H9 (cell line): ENCODE measurements at regions not wholly inside any gene's neighbourhood (a gene's known extent, or its start where the extent isn't known, plus 50 kb on each side); places are given as distances from the start of the nearest gene placed in this dataset.

Experiments used
- DNase-seq: peaks from one replicate; pipeline ENCODE4 v3.0.0-alpha.2; 2017
- H2AFZ ChIP-seq: one replicate; pipeline ENCODE4 v1.6.1; 2013; ENCODE audit warnings: mild to moderate bottlenecking, low read length, control low read depth, moderate library complexity
- H2AK5ac ChIP-seq: 2 replicates; pipeline ENCODE4 v1.6.1; 2013; ENCODE audit warnings: low read length, control low read depth, mixed read lengths; ENCODE audit not compliant: insufficient read length
- H2BK120ac ChIP-seq: one replicate; pipeline ENCODE4 v1.6.1; 2013; ENCODE audit warnings: low read depth, mild to moderate bottlenecking, low read length, control low read depth, inconsistent platforms; ENCODE audit not compliant: poor library complexity, severe bottlenecking
- H2BK12ac ChIP-seq: 2 replicates; pipeline ENCODE4 v1.6.1; 2013; ENCODE audit warnings: low read length, control low read depth, mixed read lengths, low read depth; ENCODE audit not compliant: insufficient read length
- H2BK15ac ChIP-seq: 2 replicates; pipeline ENCODE4 v1.6.1; 2013; ENCODE audit warnings: low read depth, low read length, control low read depth
- H2BK20ac ChIP-seq: one replicate; pipeline ENCODE4 v1.6.1; 2013; ENCODE audit warnings: low read depth, mild to moderate bottlenecking, low read length, control low read depth, inconsistent platforms; ENCODE audit not compliant: poor library complexity, severe bottlenecking
- H2BK5ac ChIP-seq: 2 replicates; pipeline ENCODE4 v1.6.1; 2013; ENCODE audit warnings: low read length, control low read depth, mixed read lengths; ENCODE audit not compliant: insufficient read length
- H3K14ac ChIP-seq: 2 replicates; pipeline ENCODE4 v1.6.1; 2013; ENCODE audit warnings: low read length, control low read depth; ENCODE audit not compliant: insufficient read depth
- H3K18ac ChIP-seq: 2 replicates; pipeline ENCODE4 v1.6.1; 2013; ENCODE audit warnings: low read depth, mild to moderate bottlenecking, mixed read lengths, low read length, control low read depth; ENCODE audit not compliant: insufficient read length
- H3K23ac ChIP-seq: 2 replicates; pipeline ENCODE4 v1.6.1; 2013; ENCODE audit warnings: low read length, control low read depth, mixed read lengths, low read depth; ENCODE audit not compliant: insufficient read length
- H3K23me2 ChIP-seq: 2 replicates; pipeline ENCODE4 v1.6.1; 2013; ENCODE audit warnings: low read depth, mild to moderate bottlenecking, mixed read lengths, low read length, control low read depth; ENCODE audit not compliant: insufficient read length, poor library complexity, severe bottlenecking
- H3K27ac ChIP-seq: 2 replicates; pipeline ENCODE4 v1.5.1; 2013; ENCODE audit warnings: low read length, control low read depth, mixed read lengths, low read depth; ENCODE audit not compliant: insufficient read length
- H3K27me3 ChIP-seq: 2 replicates; pipeline ENCODE4 v1.6.1; 2013; ENCODE audit warnings: low read length, control low read depth, inconsistent platforms; ENCODE audit not compliant: insufficient read depth
- H3K4ac ChIP-seq: 2 replicates; pipeline ENCODE4 v1.6.1; 2013; ENCODE audit warnings: low read depth, mild to moderate bottlenecking, control low read depth, inconsistent platforms, low read length, moderate library complexity
- H3K4me1 ChIP-seq: 2 replicates; pipeline ENCODE4 v1.6.1; 2013; ENCODE audit warnings: low read length, control low read depth, inconsistent platforms; ENCODE audit not compliant: insufficient read depth
- H3K4me2 ChIP-seq: 2 replicates; pipeline ENCODE4 v1.6.1; 2013; ENCODE audit warnings: low read length, control low read depth, mixed read lengths; ENCODE audit not compliant: insufficient read length, insufficient read depth
- H3K56ac ChIP-seq: 2 replicates; pipeline ENCODE4 v1.6.1; 2013; ENCODE audit warnings: low read depth, mild to moderate bottlenecking, mixed read lengths, low read length, control low read depth; ENCODE audit not compliant: insufficient read length
- H3K79me1 ChIP-seq: 2 replicates; pipeline ENCODE4 v1.6.1; 2013; ENCODE audit warnings: low read depth, mild to moderate bottlenecking, moderate library complexity, low read length, control low read depth, inconsistent platforms; ENCODE audit not compliant: insufficient read depth, poor library complexity, severe bottlenecking
- H3K79me2 ChIP-seq: 2 replicates; pipeline ENCODE4 v1.6.1; 2013; ENCODE audit warnings: low read length, control low read depth, inconsistent platforms; ENCODE audit not compliant: insufficient read depth
- H3K9ac ChIP-seq: 2 replicates; pipeline ENCODE4 v1.6.1; 2013; ENCODE audit warnings: low read length, control low read depth, mixed read lengths; ENCODE audit not compliant: insufficient read length; ENCODE audit errors: extremely low read depth
- H3K9me3 ChIP-seq: one replicate; pipeline ENCODE4 v1.6.1; 2013; ENCODE audit warnings: low read depth, low read length, inconsistent platforms; ENCODE audit not compliant: control insufficient read depth
- H3T11ph ChIP-seq: one replicate; pipeline ENCODE4 v1.6.1; 2013; ENCODE audit warnings: mild to moderate bottlenecking, low read length, control low read depth, inconsistent platforms
- H4K20me1 ChIP-seq: one replicate; pipeline ENCODE4 v1.6.1; 2013; ENCODE audit not compliant: control insufficient read depth, insufficient read length, insufficient read depth
- H4K5ac ChIP-seq: 2 replicates; pipeline ENCODE4 v1.6.1; 2013; ENCODE audit warnings: low read depth, mild to moderate bottlenecking, mixed read lengths, low read length, control low read depth; ENCODE audit not compliant: insufficient read length
- H4K8ac ChIP-seq: replicated peaks from 2 replicates; pipeline ENCODE4 v1.6.1; 2013; ENCODE audit warnings: low read length, control low read depth, mixed read lengths, low read depth; ENCODE audit not compliant: insufficient read length
- H4K91ac ChIP-seq: 2 replicates; pipeline ENCODE4 v1.6.1; 2013; ENCODE audit warnings: low read depth, mild to moderate bottlenecking, moderate library complexity, mixed read lengths, low read length, control low read depth; ENCODE audit not compliant: insufficient read length
- H3K27ac Mint-ChIP-seq, 3 experiments: 2 replicates in 2 of 3; 3 replicates in 1 of 3; pipeline ENCODE4 v1.8.0; 2020 to 2021; ENCODE audit warnings: mixed read lengths in 3 of 3, mild to moderate bottlenecking in 1 of 3, moderate library complexity in 1 of 3
- H3K27me3 Mint-ChIP-seq: 2 replicates; pipeline ENCODE4 v1.8.0; 2021; ENCODE audit warnings: low read depth, mild to moderate bottlenecking, moderate library complexity, mixed read lengths
- H3K36me3 Mint-ChIP-seq, 3 experiments: 2 replicates in 2 of 3; 3 replicates in 1 of 3; pipeline ENCODE4 v1.8.0; 2020 to 2021; ENCODE audit warnings: low read depth in 3 of 3, mixed read lengths in 3 of 3; ENCODE audit not compliant: insufficient read depth in 1 of 3
- H3K4me1 Mint-ChIP-seq, 2 experiments: 2 replicates each; pipeline ENCODE4 v1.8.0; 2020; ENCODE audit warnings: mixed read lengths in 2 of 2
- H3K4me3 Mint-ChIP-seq, 2 experiments: 2 replicates in 1 of 2; 3 replicates in 1 of 2; pipeline ENCODE4 v1.8.0; 2020 to 2021; ENCODE audit warnings: mild to moderate bottlenecking in 2 of 2, mixed read lengths in 2 of 2, moderate library complexity in 1 of 2
- H3K9me3 Mint-ChIP-seq, 2 experiments: 2 replicates in 1 of 2; 3 replicates in 1 of 2; pipeline ENCODE4 v1.8.0; 2020; ENCODE audit warnings: mild to moderate bottlenecking in 2 of 2, mixed read lengths in 2 of 2, moderate library complexity in 1 of 2
- WGBS: extraction: QIAGEN DNeasy Blood & Tissue Kit; methylation state at CpG from one replicate; pipeline ENCODE4 v1.1.7; 2013; ENCODE audit warnings: missing lambda C conversion rate, low lambda C conversion rate, mixed read lengths; ENCODE audit not compliant: insufficient read length; ENCODE audit errors: extremely low coverage; 5-methylcytosine and 5-hydroxymethylcytosine counted together
- TF ChIP-seq, protein P1 (sequence below): fragments of 200-600 bp; sonication (generic); conservative IDR thresholded peaks from 3 replicates; pipeline ENCODE4 v1.8.0; 2021; ENCODE audit warnings: antibody characterized with exemption, mild to moderate bottlenecking

- Mint-ChIP-seq H3K4me1 (peaks cover 11 to 12% of the 10 kb centered on the region in 2 experiments), H3K36me3 (peaks cover 0 to 2% (median 0%) of the 10 kb centered on the region in 3 experiments; a peak in 1 of 7 replicates), H3K27me3 (no peaks in the 10 kb centered on the region; the same call in 1 of the 2 replicates), H3K9me3 (no peaks in the 10 kb centered on the region; a peak in 1 of 5 replicates), H3K4me3 (no peak overlapping the region), H3K27ac (no peak overlapping the region)
- Histone ChIP-seq H4K8ac (no peak overlapping the region), H3K4me1 (no peaks in the 10 kb centered on the region), H3K27me3 (no peaks in the 10 kb centered on the region), H3K14ac (no peak overlapping the region), H3K56ac (no peak overlapping the region), H3K9me3 (no peaks in the 10 kb centered on the region), H2AFZ (no peak overlapping the region), H2BK15ac (no peak overlapping the region), H2BK120ac (no peak overlapping the region), H3K9ac (no peak overlapping the region), H3K79me1 (no peaks in the 10 kb centered on the region), H3T11ph (no peak overlapping the region), H3K23ac (no peak overlapping the region), H2BK12ac (no peak overlapping the region), H4K20me1 (no peaks in the 10 kb centered on the region), H3K4ac (no peak overlapping the region), H3K18ac (no peak overlapping the region), H4K5ac (no peak overlapping the region), H4K91ac (no peak overlapping the region), H3K79me2 (no peaks in the 10 kb centered on the region), H3K4me2 (no peak overlapping the region), H2BK20ac (no peak overlapping the region), H2BK5ac (no peak overlapping the region), H3K23me2 (no peaks in the 10 kb centered on the region), H2AK5ac (no peak overlapping the region), H3K27ac (no peak overlapping the region)
- DNase-seq: no peak
- WGBS: no CpG with 5 or more reads among the region's 8 CpGs
- TF ChIP-seq, protein P1, sequence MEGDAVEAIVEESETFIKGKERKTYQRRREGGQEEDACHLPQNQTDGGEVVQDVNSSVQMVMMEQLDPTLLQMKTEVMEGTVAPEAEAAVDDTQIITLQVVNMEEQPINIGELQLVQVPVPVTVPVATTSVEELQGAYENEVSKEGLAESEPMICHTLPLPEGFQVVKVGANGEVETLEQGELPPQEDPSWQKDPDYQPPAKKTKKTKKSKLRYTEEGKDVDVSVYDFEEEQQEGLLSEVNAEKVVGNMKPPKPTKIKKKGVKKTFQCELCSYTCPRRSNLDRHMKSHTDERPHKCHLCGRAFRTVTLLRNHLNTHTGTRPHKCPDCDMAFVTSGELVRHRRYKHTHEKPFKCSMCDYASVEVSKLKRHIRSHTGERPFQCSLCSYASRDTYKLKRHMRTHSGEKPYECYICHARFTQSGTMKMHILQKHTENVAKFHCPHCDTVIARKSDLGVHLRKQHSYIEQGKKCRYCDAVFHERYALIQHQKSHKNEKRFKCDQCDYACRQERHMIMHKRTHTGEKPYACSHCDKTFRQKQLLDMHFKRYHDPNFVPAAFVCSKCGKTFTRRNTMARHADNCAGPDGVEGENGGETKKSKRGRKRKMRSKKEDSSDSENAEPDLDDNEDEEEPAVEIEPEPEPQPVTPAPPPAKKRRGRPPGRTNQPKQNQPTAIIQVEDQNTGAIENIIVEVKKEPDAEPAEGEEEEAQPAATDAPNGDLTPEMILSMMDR: no peak
Observed at GRCh38 chr6:131362696-131363095, 210.3 kb upstream of the ARG1 start.
